ENCODE measurements at regions not wholly inside any gene's neighbourhood (a gene's known extent, or its start where the extent isn't known, plus 50 kb on each side); places are given as distances from the start of the nearest gene placed in this dataset.

DNA sequence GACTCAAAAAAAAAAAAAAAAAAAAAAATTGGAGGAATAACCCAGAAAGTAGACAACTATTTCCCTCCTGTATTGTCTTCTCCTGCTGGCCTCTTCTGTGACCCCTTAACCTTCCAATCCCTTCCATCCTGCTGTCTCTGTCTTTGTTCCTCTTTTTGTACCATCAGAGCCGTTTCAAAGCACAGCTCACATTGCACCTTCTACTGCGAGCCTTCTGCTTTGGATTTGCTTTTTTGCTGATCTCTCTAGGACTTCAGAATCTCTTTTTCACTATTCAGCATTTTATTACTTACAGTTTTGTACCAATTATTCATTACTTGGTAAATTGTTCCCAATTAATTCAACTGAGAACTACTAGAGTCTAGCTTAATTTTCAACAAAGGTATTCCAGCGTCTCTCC lies 284.0 kb upstream of the TBL1XR1 start:
- Histone ChIP-seq H3K4me1 (ENCODE audit: control insufficient read depth in 2 of 2, insufficient read depth in 2 of 2, low read length in 2 of 2) (no peaks in the 10 kb centered on the region), H3K27me3 (replicated peaks in 1 of 4; ENCODE audit: control extremely low read depth in 1 of 4, control insufficient read depth in 3 of 4, insufficient read depth in 4 of 4, low read length in 3 of 4) (no peaks in the 10 kb centered on the region), H3K36me3 (replicated peaks in 1 of 2; ENCODE audit: control extremely low read depth in 1 of 2, control insufficient read depth in 1 of 2, extremely low read depth in 1 of 2, insufficient read depth in 2 of 2, low read length in 1 of 2) (no peaks in the 10 kb centered on the region), H3K79me2 (ENCODE audit: control insufficient read depth, insufficient read depth, low read length) (no peaks in the 10 kb centered on the region), H3K27ac (ENCODE audit: low read length in 2 of 2) (no peak overlapping the region), H2AFZ (ENCODE audit: insufficient read depth, low read depth, low read length, poor library complexity, severe bottlenecking) (peak overlapping the region; percentile 17), H3K9ac (ENCODE audit: low read length) (no peak overlapping the region), H3K4me2 (replicated peaks; ENCODE audit: low read depth, low read length, poor library complexity, severe bottlenecking) (no peak overlapping the region), H4K20me1 (ENCODE audit: control insufficient read depth, insufficient read depth, low read length, poor library complexity, severe bottlenecking) (no peaks in the 10 kb centered on the region), H3K9me3 (ENCODE audit: control extremely low read depth in 1 of 3, control insufficient read depth in 2 of 3, insufficient read depth in 1 of 3, low read length in 2 of 3) (no peaks in the 10 kb centered on the region), H3K4me3 (ENCODE audit: control extremely low read depth in 1 of 5, extremely low read depth in 1 of 5, insufficient read depth in 1 of 5, low read depth in 2 of 5, low read length in 4 of 5) (no peak overlapping the region)
- Mint-ChIP-seq H3K27me3 (no peaks in the 10 kb centered on the region), H3K27ac (no peak overlapping the region), H3K4me3 (no peak overlapping the region), H3K4me1 (peaks cover 2% of the 10 kb centered on the region), H3K9me3 (ENCODE audit: insufficient read depth) (no peaks in the 10 kb centered on the region)
- 40% methylated on average over 1 of the region's 3 CpGs for WGBS (ENCODE audit: insufficient coverage)
- intact Hi-C loops (cut with micrococcal nuclease) = no loop called here
- no peak for ATAC-seq (ENCODE audit: low read depth)
- POLR2A ChIA-PET = interaction anchor here (0.7 kb wide), 2 partner anchors 30 to 73 kb away, joined by 6 to 8 read pairs; no protein-coding TSS in a partner anchor
- no peak for TF ChIP-seq EZH2 (IDR thresholded peaks at IDR 0.05; ENCODE audit: borderline replicate concordance, insufficient read depth, low read depth, low read length, poor library complexity, severe bottlenecking)
- TF ChIP-seq, protein P1, sequence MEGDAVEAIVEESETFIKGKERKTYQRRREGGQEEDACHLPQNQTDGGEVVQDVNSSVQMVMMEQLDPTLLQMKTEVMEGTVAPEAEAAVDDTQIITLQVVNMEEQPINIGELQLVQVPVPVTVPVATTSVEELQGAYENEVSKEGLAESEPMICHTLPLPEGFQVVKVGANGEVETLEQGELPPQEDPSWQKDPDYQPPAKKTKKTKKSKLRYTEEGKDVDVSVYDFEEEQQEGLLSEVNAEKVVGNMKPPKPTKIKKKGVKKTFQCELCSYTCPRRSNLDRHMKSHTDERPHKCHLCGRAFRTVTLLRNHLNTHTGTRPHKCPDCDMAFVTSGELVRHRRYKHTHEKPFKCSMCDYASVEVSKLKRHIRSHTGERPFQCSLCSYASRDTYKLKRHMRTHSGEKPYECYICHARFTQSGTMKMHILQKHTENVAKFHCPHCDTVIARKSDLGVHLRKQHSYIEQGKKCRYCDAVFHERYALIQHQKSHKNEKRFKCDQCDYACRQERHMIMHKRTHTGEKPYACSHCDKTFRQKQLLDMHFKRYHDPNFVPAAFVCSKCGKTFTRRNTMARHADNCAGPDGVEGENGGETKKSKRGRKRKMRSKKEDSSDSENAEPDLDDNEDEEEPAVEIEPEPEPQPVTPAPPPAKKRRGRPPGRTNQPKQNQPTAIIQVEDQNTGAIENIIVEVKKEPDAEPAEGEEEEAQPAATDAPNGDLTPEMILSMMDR (IDR thresholded peaks at IDR 0.05) = no peak
- CTCF ChIA-PET = interaction anchor here (0.7 to 1.0 kb wide), 2 partner anchors 10 to 34 kb away, joined by 3 to 6 read pairs; no protein-coding TSS in a partner anchor
- peak; percentile 7 for DNase-seq

DNA sequence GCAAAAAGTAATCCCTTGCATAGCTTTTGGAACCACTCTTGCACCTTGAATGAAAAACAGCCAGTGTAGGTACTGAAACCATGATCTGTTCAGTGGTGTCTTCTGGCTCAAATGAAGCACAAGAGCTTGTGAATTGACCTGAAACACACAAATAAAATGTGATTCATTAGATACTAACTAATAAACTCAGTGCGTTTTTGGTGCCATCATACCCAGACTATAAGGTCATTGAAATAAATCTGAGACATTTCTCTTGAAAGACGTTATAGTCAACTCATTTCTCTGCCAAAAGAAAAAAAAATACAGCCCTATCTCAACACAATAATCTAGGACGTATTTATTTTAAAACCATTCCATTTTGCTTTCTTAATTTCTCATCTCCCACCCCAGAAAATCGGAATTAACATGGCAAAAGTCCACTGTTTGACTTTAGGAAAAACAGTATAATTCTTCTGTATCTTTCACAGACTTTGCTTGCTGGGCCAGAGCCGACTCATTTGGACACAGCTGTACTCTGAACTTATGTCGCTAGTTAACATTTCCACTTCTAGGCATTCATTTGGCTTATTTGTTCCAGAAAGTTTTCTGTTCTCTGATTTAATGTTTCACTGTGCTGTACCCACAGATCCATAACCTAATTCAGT lies 284.9 kb upstream of the TBL1XR1 start:
- Histone ChIP-seq H3K9me3 (ENCODE audit: control extremely low read depth in 1 of 3, control insufficient read depth in 2 of 3, insufficient read depth in 1 of 3, low read length in 2 of 3) (no peaks in the 10 kb centered on the region), H3K4me1 (ENCODE audit: control insufficient read depth in 2 of 2, insufficient read depth in 2 of 2, low read length in 2 of 2) (no peaks in the 10 kb centered on the region), H2AFZ (ENCODE audit: insufficient read depth, low read depth, low read length, poor library complexity, severe bottlenecking) (no peak overlapping the region), H3K4me2 (replicated peaks; ENCODE audit: low read depth, low read length, poor library complexity, severe bottlenecking) (no peak overlapping the region), H3K4me3 (ENCODE audit: control extremely low read depth in 1 of 5, extremely low read depth in 1 of 5, insufficient read depth in 1 of 5, low read depth in 2 of 5, low read length in 4 of 5) (no peak overlapping the region), H3K79me2 (ENCODE audit: control insufficient read depth, insufficient read depth, low read length) (no peaks in the 10 kb centered on the region), H3K36me3 (replicated peaks in 1 of 2; ENCODE audit: control extremely low read depth in 1 of 2, control insufficient read depth in 1 of 2, extremely low read depth in 1 of 2, insufficient read depth in 2 of 2, low read length in 1 of 2) (no peaks in the 10 kb centered on the region), H3K27ac (ENCODE audit: low read length in 2 of 2) (no peak overlapping the region), H3K9ac (ENCODE audit: low read length) (no peak overlapping the region), H4K20me1 (ENCODE audit: control insufficient read depth, insufficient read depth, low read length, poor library complexity, severe bottlenecking) (no peaks in the 10 kb centered on the region), H3K27me3 (replicated peaks in 1 of 4; ENCODE audit: control extremely low read depth in 1 of 4, control insufficient read depth in 3 of 4, insufficient read depth in 4 of 4, low read length in 3 of 4) (no peaks in the 10 kb centered on the region)
- H3K9me3 Mint-ChIP-seq (ENCODE audit: insufficient read depth) = no peaks in the 10 kb centered on the region
- H3K27me3 Mint-ChIP-seq = no peaks in the 10 kb centered on the region
- ChIA-PET POLR2A (no interaction called here), CTCF (interaction anchor here (1.4 kb wide), 1 partner anchor 76 kb away, joined by 3 read pairs; no protein-coding TSS in a partner anchor)
- no peak overlapping the region for H3K27ac Mint-ChIP-seq
- H3K4me3 Mint-ChIP-seq = no peak overlapping the region
- peaks cover 2% of the 10 kb centered on the region for H3K4me1 Mint-ChIP-seq
- ATAC-seq (ENCODE audit: low read depth) = no peak
- TF ChIP-seq, protein P1 (IDR thresholded peaks at IDR 0.05) = no peak
- TF ChIP-seq EZH2 (IDR thresholded peaks at IDR 0.05; ENCODE audit: borderline replicate concordance, insufficient read depth, low read depth, low read length, poor library complexity, severe bottlenecking) = no peak
- intact Hi-C loops (cut with micrococcal nuclease) = no loop called here
- no peak for DNase-seq
- WGBS (ENCODE audit: insufficient coverage) = 92% methylated on average over 2 of the region's 6 CpGs
